HCT116 (cell line): ENCODE measurements at regions not wholly inside any gene's neighbourhood (a gene's known extent, or its start where the extent isn't known, plus 50 kb on each side); places are given as distances from the start of the nearest gene placed in this dataset.

Experiments used
- ATAC-seq: fragments of 200-7000 bp; cut with Tn5 transposase; 2 replicates; pipeline ENCODE4 v1.9.1; 2020; ENCODE audit warnings: mild to moderate bottlenecking, moderate library complexity
- BruUV-seq: library from RNA; stranded (reverse); fragments of 400-500 nt; replicated peaks from 2 replicates; lab custom pipeline; 2021; lab: Mats Ljungman, UMichigan
- CTCF ChIA-PET: fragments of 300-600 bp; sonication (Branson Sonifier 250); formaldehyde crosslinking; loops from one replicate; lab custom pipeline; 2021; ENCODE audit warnings: antibody characterized with exemption; lab: Charles Lee
- POLR2A ChIA-PET: fragments of 300-600, 350-600 bp; sonication (Branson Sonifier 250); formaldehyde crosslinking; loops from one replicate; lab custom pipeline; 2021; ENCODE audit warnings: antibody characterized with exemption; lab: Charles Lee
- RAD21 ChIA-PET, 2 experiments: fragments of 300-600 bp; sonication (Branson Sonifier 250); formaldehyde crosslinking; loops; one replicate each; lab custom pipeline; 2023; ENCODE audit warnings: low total read pairs in 2 of 2; ENCODE audit not compliant: uncharacterized antibody in 2 of 2, unreplicated experiment in 2 of 2, low non-redundant PET in 1 of 2; lab: Charles Lee
- DNase-seq: peaks from one replicate; pipeline ENCODE4 v3.0.0-alpha.2; 2010; ENCODE audit warnings: low read depth, low spot score
- H2AFZ ChIP-seq: fragments of 200-600 bp; shearing (Covaris generic), sonication (generic); 2 replicates; pipeline ENCODE4 v1.6.1; 2017; ENCODE audit warnings: low read depth, mixed run types, mixed read lengths, antibody characterized with exemption, low read length; ENCODE audit not compliant: poor library complexity, severe bottlenecking
- H3K27ac ChIP-seq: 2 replicates; pipeline ENCODE4 v1.5.1; 2012; ENCODE audit warnings: low read depth, low read length
- H3K27me3 ChIP-seq: fragments of 200-600 bp; sonication (generic); 2 replicates; pipeline ENCODE4 v1.6.1; 2016; ENCODE audit warnings: mixed run types, low read length, mixed read lengths; ENCODE audit not compliant: insufficient read depth
- H3K36me3 ChIP-seq, 2 experiments: fragments of 200-500 bp in 1 of 2; fragments of 200-600 bp in 1 of 2; sonication (Bioruptor generic) in 1 of 2; sonication (generic) in 1 of 2; 2 replicates each; pipeline versions ENCODE4 v1.5.1 to v1.6.1; 2014 to 2016; ENCODE audit warnings: low read length in 2 of 2, inconsistent platforms in 1 of 2, mixed read lengths in 1 of 2, mixed run types in 1 of 2; ENCODE audit not compliant: insufficient read depth in 2 of 2, control insufficient read depth in 1 of 2
- H3K4me1 ChIP-seq, 2 experiments: fragments of 200-600 bp in 1 of 2; sonication (generic) in 1 of 2; 2 replicates each; pipeline versions ENCODE4 v1.5.1 to v1.6.1; 2012 to 2017; ENCODE audit warnings: low read length in 2 of 2, inconsistent platforms in 1 of 2, mild to moderate bottlenecking in 1 of 2, mixed read lengths in 1 of 2, mixed run types in 1 of 2, moderate library complexity in 1 of 2; ENCODE audit not compliant: insufficient read depth in 2 of 2, control insufficient read depth in 1 of 2
- H3K4me2 ChIP-seq: fragments of 200-600 bp; sonication (generic); 2 replicates; pipeline ENCODE4 v1.6.1; 2017; ENCODE audit warnings: mixed run types, low read length, mixed read lengths
- H3K4me3 ChIP-seq, 2 experiments: fragments of 200-600 bp in 1 of 2; sonication (generic) in 1 of 2; replicated peaks in 1 of 2; 2 replicates each; pipeline ENCODE4 v1.5.1; 2011 to 2016; ENCODE audit warnings: low read length in 2 of 2, control low read depth in 1 of 2, low read depth in 1 of 2, mild to moderate bottlenecking in 1 of 2, mixed read lengths in 1 of 2, mixed run types in 1 of 2
- H3K79me2 ChIP-seq: fragments of 200-600 bp; sonication (generic); 2 replicates; pipeline ENCODE4 v1.6.1; 2017; ENCODE audit warnings: mild to moderate bottlenecking, mixed run types, low read length, moderate library complexity, mixed read lengths; ENCODE audit not compliant: insufficient read depth
- H3K9ac ChIP-seq: fragments of 200-600 bp; sonication (generic); 2 replicates; pipeline ENCODE4 v1.6.1; 2016; ENCODE audit warnings: low read length, mixed read lengths
- H3K9me2 ChIP-seq: fragments of 200-600 bp; sonication (generic), shearing (Covaris generic); 2 replicates; pipeline ENCODE4 v1.6.1; 2017; ENCODE audit warnings: mixed run types, mild to moderate bottlenecking, moderate library complexity; ENCODE audit not compliant: insufficient read depth
- H3K9me3 ChIP-seq, 2 experiments: fragments of 200-500 bp in 1 of 2; fragments of 200-600 bp in 1 of 2; sonication (Bioruptor generic) in 1 of 2; sonication (generic) in 1 of 2; 2 replicates each; pipeline ENCODE4 v1.6.1; 2014 to 2017; ENCODE audit warnings: low read length in 2 of 2, mixed read lengths in 2 of 2, inconsistent platforms in 1 of 2, low read depth in 1 of 2, mild to moderate bottlenecking in 1 of 2, mixed run types in 1 of 2, moderate library complexity in 1 of 2; ENCODE audit not compliant: control insufficient read depth in 1 of 2, insufficient read depth in 1 of 2
- H4K20me1 ChIP-seq: fragments of 200-600 bp; sonication (generic), shearing (Covaris generic); 2 replicates; pipeline ENCODE4 v1.6.1; 2017; ENCODE audit warnings: mixed run types, mild to moderate bottlenecking, moderate library complexity; ENCODE audit not compliant: insufficient read depth
- ATF3 ChIP-seq: IDR thresholded peaks from 2 replicates; pipeline ENCODE4 v1.6.1; 2012
- CEBPB ChIP-seq: IDR thresholded peaks from 2 replicates; pipeline ENCODE4 v1.6.1; 2012; ENCODE audit warnings: low read depth
- CTCF ChIP-seq, 3 experiments: fragments of 200-600 bp in 1 of 3; sonication (generic) in 1 of 3; IDR thresholded peaks in 2 of 3; conservative IDR thresholded peaks in 1 of 3; 2 replicates each; pipeline ENCODE4 v1.5.1; 2012 to 2017; ENCODE audit warnings: low read depth in 2 of 3, low read length in 2 of 3, antibody characterized with exemption in 1 of 3, borderline replicate concordance in 1 of 3, control low read depth in 1 of 3, mild to moderate bottlenecking in 1 of 3, mixed read lengths in 1 of 3, mixed run types in 1 of 3, moderate library complexity in 1 of 3; ENCODE audit not compliant: insufficient read depth in 1 of 3
- EGR1 ChIP-seq: IDR thresholded peaks from 2 replicates; pipeline ENCODE4 v1.6.1; 2012; ENCODE audit warnings: low read depth
- ELF1 ChIP-seq: IDR thresholded peaks from 2 replicates; pipeline ENCODE4 v1.6.1; 2012; ENCODE audit warnings: low read depth, borderline replicate concordance
- EZH2 ChIP-seq: fragments of 200-600 bp; sonication (generic); IDR thresholded peaks from 2 replicates; pipeline ENCODE4 v1.6.1; 2017; ENCODE audit warnings: antibody characterized with exemption, mixed run types
- EZH2phosphoT487 ChIP-seq: fragments of 200-600 bp; IDR thresholded peaks from 2 replicates; pipeline ENCODE4 v1.6.1; 2018; ENCODE audit warnings: antibody characterized with exemption, borderline replicate concordance
- FOSL1 ChIP-seq: IDR thresholded peaks from 2 replicates; pipeline ENCODE4 v1.6.1; 2012; ENCODE audit warnings: low read depth
- JUND ChIP-seq: IDR thresholded peaks from 2 replicates; pipeline ENCODE4 v1.6.1; 2012
- MAX ChIP-seq: IDR thresholded peaks from 2 replicates; pipeline ENCODE4 v1.6.1; 2012
- POLR2AphosphoS5 ChIP-seq: IDR thresholded peaks from 2 replicates; pipeline ENCODE4 v1.6.1; 2011; ENCODE audit warnings: mild to moderate bottlenecking, low read depth, low read length, moderate library complexity
- RAD21 ChIP-seq: IDR thresholded peaks from 2 replicates; pipeline ENCODE4 v1.6.1; 2012; ENCODE audit warnings: low read depth, mild to moderate bottlenecking
- REST ChIP-seq: IDR thresholded peaks from 2 replicates; pipeline ENCODE4 v1.6.1; 2012; ENCODE audit warnings: low read depth
- SIN3A ChIP-seq: IDR thresholded peaks from 2 replicates; pipeline ENCODE4 v1.6.1; 2012; ENCODE audit warnings: low read depth
- SP1 ChIP-seq: IDR thresholded peaks from 2 replicates; pipeline ENCODE4 v1.6.1; 2012; ENCODE audit warnings: low read depth
- SRF ChIP-seq: IDR thresholded peaks from 2 replicates; pipeline ENCODE4 v1.6.1; 2012; ENCODE audit warnings: low read depth
- TCF7L2 ChIP-seq: IDR thresholded peaks from 2 replicates; pipeline ENCODE4 v1.7.0; 2011; ENCODE audit warnings: borderline replicate concordance, inconsistent platforms; ENCODE audit not compliant: insufficient read depth, insufficient read length; ENCODE audit errors: extremely low read depth
- ZBTB33 ChIP-seq: IDR thresholded peaks from 2 replicates; pipeline ENCODE4 v1.6.1; 2011; ENCODE audit warnings: mild to moderate bottlenecking, low read length, moderate library complexity; ENCODE audit not compliant: insufficient replicate concordance; ENCODE audit errors: extremely low read depth
- ZFX ChIP-seq: fragments of 450-650 bp; IDR thresholded peaks from 2 replicates; pipeline ENCODE4 v1.6.1; 2017
- ZNF274 ChIP-seq: fragments of 200-500 bp; sonication (Bioruptor generic); IDR thresholded peaks from 2 replicates; pipeline ENCODE4 v1.6.1; 2014; ENCODE audit warnings: mild to moderate bottlenecking, low read depth, low read length, inconsistent platforms
- intact Hi-C: fragments of 100-400 bp; cut with micrococcal nuclease; formaldehyde crosslinking; loops from 2 replicates; pipeline ENCODE4 v1.10.0; 2022

GRCh38 chr3:186469525-186469924 is 74.7 kb downstream of the CRYGS start:
- Histone ChIP-seq H3K4me2 (no peak overlapping the region), H3K9me2 (no peaks in the 10 kb centered on the region), H3K4me3 (no peak overlapping the region), H3K4me1 (no peaks in the 10 kb centered on the region), H3K9ac (no peak overlapping the region), H3K27ac (no peak overlapping the region), H4K20me1 (no peaks in the 10 kb centered on the region), H2AFZ (no peak overlapping the region), H3K27me3 (peaks cover 5% of the 10 kb centered on the region; the same call in 1 of the 2 replicates), H3K9me3 (no peaks in the 10 kb centered on the region), H3K36me3 (no peaks in the 10 kb centered on the region), H3K79me2 (no peaks in the 10 kb centered on the region)
- intact Hi-C loops = no loop called here
- ChIA-PET RAD21 (no interaction called here), POLR2A (no interaction called here), CTCF (no interaction called here)
- ATAC-seq (no peak), DNase-seq (no peak)
- BruUV-seq = no TSS peak
- no peak for TF ChIP-seq REST
- TF ChIP-seq SIN3A = no peak
- no peak for TF ChIP-seq ELF1
- no peak for TF ChIP-seq EZH2phosphoT487
- TF ChIP-seq POLR2AphosphoS5 = no peak
- TF ChIP-seq SP1 = no peak
- no peak for TF ChIP-seq ZBTB33
- no peak for TF ChIP-seq EZH2
- TF ChIP-seq CEBPB = no peak
- no peak for TF ChIP-seq CTCF (IDR thresholded peaks at IDR 0.05 in 2 of 3, conservative IDR thresholded peaks at IDR 0.05 in 1 of 3; ENCODE audit: borderline replicate concordance in 1 of 3, insufficient read depth in 1 of 3, low read depth in 2 of 3, low read length in 2 of 3)
- TF ChIP-seq TCF7L2 = no peak
- no peak for TF ChIP-seq EGR1
- TF ChIP-seq MAX = no peak
- TF ChIP-seq ATF3 = no peak
- TF ChIP-seq ZFX = no peak
- TF ChIP-seq JUND = no peak
- no peak for TF ChIP-seq RAD21
- no peak for TF ChIP-seq FOSL1
- TF ChIP-seq ZNF274 = no peak
- TF ChIP-seq SRF = no peak
